GM12865 (cell line): ENCODE measurements at regions not wholly inside any gene's neighbourhood (a gene's known extent, or its start where the extent isn't known, plus 50 kb on each side); places are given as distances from the start of the nearest gene placed in this dataset.
"Not testable (repeated sequence)": the region's sequence is repeated elsewhere in the genome, so short reads cannot be mapped to it uniquely, and the experiment has no call there.

ENCODE experiments used
- DNase-seq: peaks from one replicate; pipeline ENCODE4 v3.0.0; 2010; ENCODE audit warnings: low read depth
- H3K4me3 ChIP-seq: 2 replicates; pipeline ENCODE4 v1.5.1; 2011; ENCODE audit warnings: mild to moderate bottlenecking, low read depth, low read length, control low read depth
- TF ChIP-seq, protein P1 (sequence below): IDR thresholded peaks from 2 replicates; pipeline ENCODE4 v1.5.1; 2011; ENCODE audit warnings: low read length, control low read depth, low read depth, inconsistent platforms; ENCODE audit not compliant: insufficient read depth; ENCODE audit errors: missing control alignments

DNA sequence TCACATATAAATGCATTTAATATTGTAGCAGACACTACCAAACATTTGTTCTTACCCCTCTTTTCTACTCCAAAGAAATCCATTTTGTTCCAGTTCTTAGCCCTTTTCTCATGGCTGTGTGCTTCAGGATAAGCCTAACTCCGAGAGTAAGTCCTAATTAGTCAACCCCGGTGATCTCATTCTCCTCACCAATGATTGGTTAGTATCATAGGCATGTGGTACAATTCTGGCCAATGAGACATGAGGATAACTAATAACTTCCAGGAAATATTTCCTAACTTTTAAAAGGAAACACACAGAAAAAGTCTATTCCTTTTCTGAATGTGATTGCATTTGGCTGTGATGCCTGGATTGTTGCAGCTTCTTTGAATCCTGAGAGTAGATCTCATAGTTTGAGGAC is 116.0 kb downstream of the GPR63 start:
- no peak overlapping the region for H3K4me3 ChIP-seq
- no peak for DNase-seq
- TF ChIP-seq, protein P1, sequence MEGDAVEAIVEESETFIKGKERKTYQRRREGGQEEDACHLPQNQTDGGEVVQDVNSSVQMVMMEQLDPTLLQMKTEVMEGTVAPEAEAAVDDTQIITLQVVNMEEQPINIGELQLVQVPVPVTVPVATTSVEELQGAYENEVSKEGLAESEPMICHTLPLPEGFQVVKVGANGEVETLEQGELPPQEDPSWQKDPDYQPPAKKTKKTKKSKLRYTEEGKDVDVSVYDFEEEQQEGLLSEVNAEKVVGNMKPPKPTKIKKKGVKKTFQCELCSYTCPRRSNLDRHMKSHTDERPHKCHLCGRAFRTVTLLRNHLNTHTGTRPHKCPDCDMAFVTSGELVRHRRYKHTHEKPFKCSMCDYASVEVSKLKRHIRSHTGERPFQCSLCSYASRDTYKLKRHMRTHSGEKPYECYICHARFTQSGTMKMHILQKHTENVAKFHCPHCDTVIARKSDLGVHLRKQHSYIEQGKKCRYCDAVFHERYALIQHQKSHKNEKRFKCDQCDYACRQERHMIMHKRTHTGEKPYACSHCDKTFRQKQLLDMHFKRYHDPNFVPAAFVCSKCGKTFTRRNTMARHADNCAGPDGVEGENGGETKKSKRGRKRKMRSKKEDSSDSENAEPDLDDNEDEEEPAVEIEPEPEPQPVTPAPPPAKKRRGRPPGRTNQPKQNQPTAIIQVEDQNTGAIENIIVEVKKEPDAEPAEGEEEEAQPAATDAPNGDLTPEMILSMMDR = no peak

DNA sequence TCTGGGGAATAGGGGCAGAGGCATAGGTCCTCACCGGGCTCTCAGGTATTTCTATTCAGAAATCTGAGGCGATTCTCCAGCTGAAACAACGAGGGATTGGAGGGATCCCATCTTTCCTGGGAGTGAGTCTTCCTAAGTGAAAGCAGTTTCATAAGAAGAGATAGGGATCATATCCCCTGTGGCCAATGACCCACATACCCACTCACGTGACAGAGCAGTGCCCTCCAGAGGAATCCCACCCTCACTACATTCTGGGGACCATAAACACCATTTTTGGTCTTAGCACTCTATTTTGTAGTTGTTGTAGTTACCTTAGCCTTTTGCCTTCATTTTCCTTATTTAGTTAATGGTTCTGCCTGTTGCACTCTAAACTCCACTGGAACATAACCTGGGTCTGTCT is 121.1 kb downstream of the GPR63 start:
- TF ChIP-seq, protein P1 = no peak
- no peak for DNase-seq

DNA sequence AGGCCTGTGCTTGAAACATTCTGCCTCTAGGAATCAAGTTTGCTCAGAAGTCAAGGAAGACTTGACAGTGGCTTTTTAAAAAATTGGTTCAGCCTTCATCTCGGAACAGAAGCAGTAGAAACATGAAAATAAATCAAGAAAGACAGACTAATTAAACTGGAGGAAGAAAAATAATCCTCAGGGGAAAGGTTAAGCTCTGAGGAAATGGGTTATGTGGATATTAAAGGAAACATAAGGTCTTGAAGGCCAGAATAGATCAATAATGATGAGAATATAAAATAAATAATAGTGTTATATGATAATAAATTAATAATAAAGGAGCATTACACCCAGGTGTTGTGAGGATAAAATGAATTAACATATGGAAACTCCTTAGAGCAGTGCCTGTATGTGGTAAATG is 121.7 kb downstream of the GPR63 start:
- TF ChIP-seq, protein P1 = no peak
- DNase-seq = no peak
- H3K4me3 ChIP-seq = no peak overlapping the region

More for the DNA sequence above, 121.1 kb downstream of the GPR63 start:
- no peak overlapping the region for H3K4me3 ChIP-seq

DNA sequence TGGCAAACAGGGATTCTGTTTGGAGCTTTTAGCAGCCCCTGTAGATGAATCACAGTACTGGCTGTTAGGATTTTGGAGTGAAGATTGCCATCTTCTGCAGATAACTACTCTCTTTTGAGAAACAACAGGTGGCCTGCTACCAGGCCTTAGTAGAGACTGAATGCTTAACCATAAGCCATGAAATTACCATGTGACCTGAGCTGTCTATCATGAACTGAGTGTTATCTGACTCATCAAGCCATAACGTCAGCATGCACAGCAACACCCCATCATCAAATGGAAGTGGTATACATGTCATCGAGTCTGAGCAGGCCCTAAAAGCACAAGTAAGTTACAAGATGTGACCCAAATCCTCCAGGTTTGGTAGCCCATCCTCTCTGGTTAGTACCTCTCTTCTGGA is 132.6 kb downstream of the GPR63 start:
- H3K4me3 ChIP-seq = no peak overlapping the region
- DNase-seq = peak; percentile 9
- TF ChIP-seq, protein P1 = no peak

DNA sequence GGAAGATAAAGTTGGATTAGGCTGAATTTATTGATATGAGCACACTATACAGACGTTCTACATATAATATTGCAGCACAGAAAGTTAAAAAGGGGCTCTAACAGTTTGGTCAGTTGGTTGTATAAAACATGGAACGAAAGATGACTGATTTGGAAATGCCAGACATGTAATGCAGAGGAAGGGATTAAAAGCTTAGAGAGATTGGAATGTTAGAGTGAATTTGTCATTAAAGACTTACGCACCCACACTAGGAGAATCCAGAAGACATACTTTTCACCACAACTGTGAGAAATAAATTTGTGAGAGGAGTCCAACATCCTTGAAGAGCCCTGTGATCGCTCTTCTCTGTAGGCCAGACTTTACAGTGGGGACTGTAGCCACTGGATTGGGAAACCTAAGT is 134.7 kb downstream of the GPR63 start:
- H3K4me3 ChIP-seq = no peak overlapping the region
- TF ChIP-seq, protein P1 = no peak
- no peak for DNase-seq

DNA sequence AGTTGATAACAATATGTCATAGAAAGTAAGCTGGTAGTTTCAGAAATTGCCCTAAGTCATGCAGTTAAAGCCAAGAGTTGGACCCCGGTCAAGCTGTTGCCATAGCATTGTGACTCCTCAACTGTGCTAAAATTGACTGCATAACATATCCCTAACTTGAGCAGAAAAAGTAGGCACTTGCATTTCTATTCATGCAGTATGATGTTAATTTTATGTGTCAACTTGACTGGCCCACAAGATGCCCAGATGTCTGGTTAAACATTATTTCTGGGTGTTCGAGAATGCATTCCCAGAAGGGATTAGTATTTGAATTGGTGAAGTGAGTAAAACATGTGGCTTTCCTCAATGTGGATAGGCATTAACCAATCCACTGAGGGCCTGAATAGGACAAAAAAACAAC is 136.4 kb downstream of the GPR63 start:
- DNase-seq = no peak
- TF ChIP-seq, protein P1 = no peak
- H3K4me3 ChIP-seq = no peak overlapping the region

DNA sequence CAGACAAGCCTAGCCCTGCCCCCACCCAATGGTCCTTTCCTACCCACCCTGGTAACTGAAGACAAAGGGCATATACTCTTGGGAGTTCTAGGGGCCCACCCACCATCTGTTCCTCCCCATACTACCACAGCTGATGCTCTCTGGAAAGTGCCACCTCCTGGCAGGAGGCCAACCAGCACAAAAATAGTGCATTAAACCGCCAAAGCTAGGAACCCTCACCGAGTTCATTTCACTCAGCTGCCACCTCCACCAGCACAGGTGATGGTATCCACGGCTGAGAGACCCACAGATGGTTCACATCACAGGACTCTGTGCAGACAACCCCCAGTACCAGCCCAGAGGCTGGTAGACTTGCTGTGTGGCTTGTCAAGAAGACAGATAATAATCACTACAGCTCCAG is 131.5 kb downstream of the FHL5 start:
- not testable (repeated sequence) for H3K4me3 ChIP-seq, DNase-seq
